ENCODE measurements at regions not wholly inside any gene's neighbourhood (a gene's known extent, or its start where the extent isn't known, plus 50 kb on each side); places are given as distances from the start of the nearest gene placed in this dataset.
"Not testable (repeated sequence)": the region's sequence is repeated elsewhere in the genome, so short reads cannot be mapped to it uniquely, and the experiment has no call there.

DNA sequence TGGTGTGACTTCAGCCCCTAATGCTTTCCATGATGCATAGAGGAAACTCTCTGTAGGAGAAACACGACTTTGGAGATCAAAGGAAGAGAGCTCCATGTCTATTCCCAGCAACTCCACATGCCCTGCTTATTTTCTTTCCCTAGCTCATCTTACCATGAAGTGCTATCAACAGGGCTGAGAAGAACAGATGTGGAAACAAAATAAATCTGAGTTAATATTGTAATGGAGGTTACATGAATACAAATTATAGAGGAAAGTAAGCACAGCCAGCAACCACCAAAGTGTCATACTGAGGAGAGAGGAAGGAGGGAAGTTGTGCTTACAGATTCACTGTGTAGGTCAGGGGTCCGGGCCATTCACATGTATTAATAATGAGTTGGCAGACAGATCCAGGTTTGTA is 157.5 kb downstream of the RFPL4B start:
- no peak for DNase-seq (ENCODE audit: low read depth)

DNA sequence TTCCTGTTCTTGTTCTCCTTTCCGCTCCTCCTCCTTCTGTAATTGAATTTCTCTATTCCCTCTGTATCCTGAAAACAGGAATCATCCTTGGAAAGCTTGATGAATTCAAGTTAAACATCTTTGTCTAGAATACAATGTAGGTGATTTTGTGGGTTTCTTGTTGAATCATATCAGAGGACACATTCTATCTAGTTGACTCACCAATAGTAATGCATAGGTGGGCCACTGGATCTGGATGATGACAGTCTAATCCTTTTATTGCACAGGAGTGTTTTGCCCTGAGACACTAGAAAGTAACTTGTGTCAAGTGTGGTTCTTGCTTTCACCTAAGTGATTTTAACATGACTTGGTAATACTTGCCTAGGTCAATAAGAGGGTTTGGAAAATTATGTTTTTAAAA is 164.3 kb downstream of the RFPL4B start:
- DNase-seq (ENCODE audit: low read depth), result peak; percentile 48

DNA sequence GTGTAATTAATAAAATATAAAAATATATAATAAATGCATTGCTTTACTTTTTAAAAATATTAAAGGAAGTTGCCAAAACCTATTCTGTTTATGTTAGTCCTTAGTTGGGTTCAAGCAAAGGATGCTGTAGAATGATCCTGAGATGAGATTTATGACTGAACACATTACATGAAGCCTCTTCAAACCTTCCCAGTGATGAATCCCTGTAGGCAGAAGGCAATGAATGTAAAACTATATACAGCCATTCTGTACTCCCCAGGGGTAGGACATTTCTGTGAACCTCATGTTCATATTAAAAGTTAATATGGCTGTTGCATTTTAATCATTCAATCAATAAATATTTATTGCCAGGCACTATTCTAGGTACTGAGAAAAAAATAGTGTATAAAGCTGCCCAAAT is 166.0 kb downstream of the RFPL4B start:
- no peak for DNase-seq (ENCODE audit: low read depth)

DNA sequence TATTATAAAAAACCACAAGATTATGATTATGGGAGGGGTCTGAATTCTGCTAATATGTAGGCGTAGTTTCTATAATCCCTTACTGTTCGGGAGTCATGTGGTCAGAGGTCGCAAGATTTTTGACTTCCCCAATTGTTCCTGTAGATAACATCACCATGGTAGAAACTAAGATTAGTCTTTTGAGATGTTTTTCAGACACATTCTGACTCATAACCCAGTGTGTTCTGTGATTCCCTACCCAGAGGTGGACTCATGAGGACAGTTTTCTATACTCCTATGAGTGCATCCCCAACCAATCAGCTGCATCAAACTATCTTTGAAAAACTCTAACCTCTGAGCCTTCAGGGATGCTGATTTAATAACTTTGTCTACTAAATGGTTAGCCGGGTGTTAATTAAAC is 175.5 kb downstream of the RFPL4B start:
- DNase-seq (ENCODE audit: low read depth), result no peak

DNA sequence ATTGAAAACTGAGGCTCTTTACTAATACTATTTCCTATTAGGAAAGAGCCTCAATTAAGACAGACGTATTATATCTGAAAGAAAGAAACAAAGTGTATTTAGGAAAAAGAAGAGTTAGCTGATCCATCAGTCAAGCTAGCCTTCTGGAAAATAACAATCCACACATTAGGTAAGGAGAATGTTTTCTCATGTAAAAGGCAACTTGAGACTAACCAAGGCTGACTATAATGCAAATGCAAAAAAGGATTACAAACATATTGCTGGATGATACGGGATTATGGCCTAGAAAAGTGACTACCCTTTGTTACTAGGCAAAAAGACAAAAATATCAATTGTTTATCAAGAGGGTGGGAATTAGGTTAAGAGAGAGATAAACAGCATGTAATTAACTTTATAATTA is 176.9 kb downstream of the RFPL4B start:
- DNase-seq (ENCODE audit: low read depth), result no peak

DNA sequence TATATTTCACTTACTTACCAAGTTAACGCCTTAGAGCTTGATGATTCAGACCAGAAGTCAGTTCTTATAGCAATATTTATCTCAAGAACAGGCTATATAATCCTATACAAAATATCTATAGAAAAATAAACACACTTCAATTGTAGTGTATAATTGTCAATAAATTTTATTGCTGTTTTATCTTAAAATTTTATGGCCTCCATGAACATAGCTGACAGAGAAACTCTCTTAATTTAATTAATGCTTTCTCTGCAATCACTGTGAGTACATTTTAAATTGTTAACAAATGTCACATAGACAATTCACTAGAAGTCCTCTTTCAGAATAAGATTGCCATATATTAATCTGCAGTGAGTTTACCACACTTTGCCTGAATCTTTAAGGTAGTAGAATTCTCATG is 178.6 kb downstream of the RFPL4B start:
- DNase-seq (ENCODE audit: low read depth), result no peak

DNA sequence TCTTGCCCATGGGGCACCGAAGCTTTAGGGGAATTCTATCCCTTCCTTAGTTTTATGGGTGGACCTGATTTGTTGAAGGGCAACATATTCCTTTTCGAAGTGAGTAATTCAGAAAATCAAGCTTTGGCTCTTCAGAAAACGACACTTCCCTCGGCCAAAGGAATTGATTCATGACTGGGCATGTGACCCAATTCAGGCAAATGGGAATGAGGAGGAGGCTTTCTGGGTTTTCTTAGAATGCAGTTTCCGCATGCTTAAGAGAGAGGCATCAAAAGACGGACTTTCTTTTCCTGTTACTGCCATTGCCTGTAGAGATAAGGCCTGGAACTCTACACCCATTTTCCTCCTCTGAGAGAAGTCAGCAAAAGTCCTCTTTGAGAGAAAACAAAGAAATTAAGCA is 179.5 kb downstream of the RFPL4B start:
- no peak for DNase-seq (ENCODE audit: low read depth)

DNA sequence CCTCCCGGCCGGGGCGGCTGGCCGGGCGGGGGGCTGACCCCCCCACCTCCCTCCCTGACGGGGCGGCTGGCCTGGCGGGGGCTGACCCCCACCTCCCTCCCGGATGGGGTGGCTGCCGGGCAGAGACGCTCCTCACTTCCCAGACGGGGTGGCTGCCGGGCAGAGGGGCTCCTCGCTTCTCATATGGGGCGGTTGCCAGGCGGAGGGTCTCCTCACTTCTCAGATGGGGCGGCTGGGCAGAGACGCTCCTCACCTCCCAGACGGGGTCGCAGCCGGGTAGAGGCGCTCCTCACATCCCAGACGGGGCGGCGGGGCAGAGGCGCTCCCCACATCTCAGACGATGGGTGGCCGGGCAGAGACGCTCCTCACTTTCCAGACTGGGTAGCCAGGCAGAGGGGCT is 181.2 kb downstream of the RFPL4B start:
- not testable (repeated sequence) for DNase-seq (ENCODE audit: low read depth)

DNA sequence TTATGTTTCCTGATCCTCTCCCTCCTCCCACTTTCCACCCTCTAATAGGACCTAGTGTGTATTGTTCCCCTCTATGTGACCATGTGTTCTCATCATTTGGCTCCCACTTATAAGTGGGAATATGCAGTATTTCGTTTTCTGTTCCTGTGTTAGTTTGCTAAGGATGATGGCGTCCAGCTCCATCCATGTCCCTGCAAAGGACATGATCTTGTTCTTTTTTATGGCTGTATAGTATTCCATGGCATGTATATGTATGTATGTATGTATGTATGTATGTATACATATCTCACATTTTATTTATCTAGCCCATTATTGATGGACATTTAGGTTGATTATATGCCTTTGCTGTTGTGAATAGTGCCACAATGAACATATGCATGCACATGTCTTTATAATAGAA is 188.7 kb downstream of the RFPL4B start:
- no peak for DNase-seq (ENCODE audit: low read depth)

DNA sequence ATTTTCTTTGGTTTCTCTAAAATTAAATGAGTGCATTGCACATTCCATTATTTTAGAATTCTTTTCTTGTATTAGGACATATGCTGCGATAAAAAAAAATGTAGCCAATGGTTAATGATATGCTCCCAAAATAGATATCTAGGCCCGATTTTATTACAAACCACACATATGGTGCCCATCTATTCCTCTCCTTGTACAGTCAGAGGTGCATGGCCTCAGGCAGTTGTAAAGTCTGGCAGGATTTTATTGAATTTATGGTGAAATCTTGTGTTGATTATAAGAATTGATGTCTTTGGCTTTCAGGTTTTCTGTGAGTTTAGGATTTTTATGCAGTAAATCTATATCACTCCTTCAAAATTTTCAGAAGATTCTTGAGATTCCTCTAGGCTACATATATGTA is 192.2 kb downstream of the RFPL4B start:
- no peak for DNase-seq (ENCODE audit: low read depth)

DNA sequence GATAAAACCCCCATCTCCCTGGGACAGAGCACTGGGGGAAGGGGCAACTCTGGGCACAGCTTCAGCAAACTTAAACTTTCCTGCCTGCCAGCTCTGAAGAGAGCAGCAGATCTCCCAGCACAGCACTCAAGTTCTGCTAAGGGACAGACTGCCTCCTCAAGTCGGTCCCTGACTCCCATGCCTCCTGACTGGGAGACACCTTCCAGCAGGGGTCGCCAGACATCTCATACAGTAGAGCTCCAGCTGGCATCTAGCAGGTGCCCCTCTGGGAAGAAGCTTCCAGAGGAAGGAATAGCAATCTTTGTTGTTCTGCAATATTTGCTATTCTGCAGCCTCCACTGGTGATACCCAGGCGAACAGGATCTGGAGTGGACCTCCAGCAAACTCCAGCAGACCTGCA is 194.7 kb downstream of the RFPL4B start:
- not testable (repeated sequence) for DNase-seq (ENCODE audit: low read depth)

DNA sequence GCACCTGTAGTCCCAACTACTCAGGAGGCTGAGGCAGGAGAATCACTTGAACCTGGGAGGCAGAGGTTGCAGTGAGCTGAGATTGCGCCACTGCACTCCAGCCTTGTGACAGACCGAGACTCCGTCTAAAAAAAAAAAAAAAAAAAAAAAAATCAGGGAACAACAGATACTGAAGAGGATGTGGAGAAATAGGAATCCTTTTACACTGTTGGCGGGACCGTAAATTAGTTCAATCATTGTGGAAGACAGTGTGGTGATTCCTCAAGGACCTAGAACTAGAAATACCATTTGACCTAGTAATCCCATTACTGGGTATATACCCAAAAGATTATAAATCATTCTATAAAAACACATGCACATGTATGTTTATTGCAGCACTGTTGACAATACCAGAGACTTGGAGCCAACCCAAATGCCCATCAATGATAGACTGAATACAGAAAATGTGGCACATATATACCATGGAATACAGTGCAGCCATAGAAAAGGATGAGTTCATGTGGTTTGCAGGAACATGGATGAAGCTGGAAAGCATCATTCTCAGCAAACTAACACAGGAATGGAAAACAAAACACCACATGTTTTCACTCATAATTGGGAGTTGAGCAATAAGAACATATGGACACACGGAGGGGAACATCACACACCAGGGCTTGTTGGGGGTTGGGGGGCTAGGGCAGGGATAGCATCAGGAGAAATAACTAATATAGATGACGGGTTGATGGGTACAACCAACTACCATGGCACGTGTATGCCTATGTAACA is 200.4 kb downstream of the RFPL4B start:
- DNase-seq (ENCODE audit: low read depth), result not testable (repeated sequence)

DNA sequence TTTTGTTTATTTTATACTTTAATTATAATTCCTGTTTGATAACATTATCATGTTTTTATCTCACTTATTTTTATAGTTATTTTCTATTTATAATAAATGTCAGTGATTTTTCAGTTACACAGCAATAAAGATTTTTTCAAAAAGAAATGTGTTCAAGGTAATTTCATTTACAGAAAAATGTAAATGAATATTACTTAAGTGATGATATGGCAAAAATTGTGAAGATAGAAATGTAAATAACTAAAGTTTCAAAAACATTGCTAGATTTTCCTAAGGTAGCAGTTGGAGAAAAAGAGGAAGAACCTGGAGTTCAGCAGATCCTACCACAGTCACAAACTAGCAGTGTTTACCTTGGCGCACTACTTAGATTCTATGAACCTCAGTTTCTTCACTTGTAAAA is 202.6 kb downstream of the RFPL4B start:
- no peak for DNase-seq (ENCODE audit: low read depth)

DNA sequence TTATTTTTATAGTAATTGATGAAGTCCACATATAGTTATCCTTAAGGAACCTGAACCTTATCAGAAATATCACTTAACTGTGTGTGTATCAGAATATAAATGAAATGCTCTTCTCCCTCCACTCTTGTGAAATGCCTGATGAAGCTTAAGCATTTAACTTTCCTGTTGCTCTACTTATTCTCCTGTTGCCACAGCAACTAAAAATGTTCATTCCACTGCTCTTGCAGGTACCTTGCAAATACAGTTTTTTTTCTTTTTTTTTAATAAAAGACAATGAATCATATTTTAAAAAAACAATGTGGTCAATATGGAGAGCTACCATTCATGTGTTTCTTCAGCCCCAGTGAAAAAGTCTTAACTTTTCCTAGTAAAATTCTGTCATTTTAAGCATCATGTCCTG is 210.3 kb downstream of the RFPL4B start:
- DNase-seq (ENCODE audit: low read depth), result no peak

DNA sequence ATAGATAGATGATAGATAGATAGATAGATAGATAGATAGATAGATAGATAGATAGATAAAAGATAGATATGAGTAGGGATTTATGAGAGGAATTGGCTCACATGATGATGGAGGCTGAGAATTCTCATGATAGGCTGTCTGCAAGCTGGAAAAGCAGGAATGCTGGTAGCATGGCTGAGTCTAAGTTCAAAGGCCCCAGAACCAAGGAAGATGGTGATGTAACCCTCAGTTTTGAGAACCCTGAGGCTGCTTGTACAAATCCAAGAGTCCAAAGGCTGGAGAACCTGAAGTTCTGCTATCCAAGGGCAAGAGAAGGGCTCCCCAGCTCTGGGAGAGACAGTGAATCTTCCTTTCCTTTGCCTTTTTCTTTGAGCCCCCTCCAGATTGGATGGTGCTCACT is 210.8 kb downstream of the RFPL4B start:
- DNase-seq (ENCODE audit: low read depth), result no peak

DNA sequence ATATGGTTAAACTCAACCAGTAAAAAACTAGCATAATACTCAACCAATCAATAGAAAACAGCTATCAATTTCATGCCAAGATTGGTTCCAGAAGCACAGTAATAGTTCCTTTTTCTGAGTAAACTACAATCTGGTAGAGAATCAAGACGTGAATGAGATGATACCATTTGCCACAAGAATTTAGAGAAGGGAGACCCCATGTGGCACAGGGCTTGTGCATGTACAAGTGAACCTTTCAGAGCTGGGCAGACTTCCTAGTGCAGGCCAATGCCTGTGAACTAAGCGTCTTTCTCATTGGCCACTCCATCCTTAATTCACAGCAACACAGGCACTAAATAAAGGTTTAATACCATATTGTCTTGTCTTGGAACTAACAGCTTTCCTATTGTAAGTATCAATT is 213.5 kb downstream of the RFPL4B start:
- no peak for DNase-seq (ENCODE audit: low read depth)

DNA sequence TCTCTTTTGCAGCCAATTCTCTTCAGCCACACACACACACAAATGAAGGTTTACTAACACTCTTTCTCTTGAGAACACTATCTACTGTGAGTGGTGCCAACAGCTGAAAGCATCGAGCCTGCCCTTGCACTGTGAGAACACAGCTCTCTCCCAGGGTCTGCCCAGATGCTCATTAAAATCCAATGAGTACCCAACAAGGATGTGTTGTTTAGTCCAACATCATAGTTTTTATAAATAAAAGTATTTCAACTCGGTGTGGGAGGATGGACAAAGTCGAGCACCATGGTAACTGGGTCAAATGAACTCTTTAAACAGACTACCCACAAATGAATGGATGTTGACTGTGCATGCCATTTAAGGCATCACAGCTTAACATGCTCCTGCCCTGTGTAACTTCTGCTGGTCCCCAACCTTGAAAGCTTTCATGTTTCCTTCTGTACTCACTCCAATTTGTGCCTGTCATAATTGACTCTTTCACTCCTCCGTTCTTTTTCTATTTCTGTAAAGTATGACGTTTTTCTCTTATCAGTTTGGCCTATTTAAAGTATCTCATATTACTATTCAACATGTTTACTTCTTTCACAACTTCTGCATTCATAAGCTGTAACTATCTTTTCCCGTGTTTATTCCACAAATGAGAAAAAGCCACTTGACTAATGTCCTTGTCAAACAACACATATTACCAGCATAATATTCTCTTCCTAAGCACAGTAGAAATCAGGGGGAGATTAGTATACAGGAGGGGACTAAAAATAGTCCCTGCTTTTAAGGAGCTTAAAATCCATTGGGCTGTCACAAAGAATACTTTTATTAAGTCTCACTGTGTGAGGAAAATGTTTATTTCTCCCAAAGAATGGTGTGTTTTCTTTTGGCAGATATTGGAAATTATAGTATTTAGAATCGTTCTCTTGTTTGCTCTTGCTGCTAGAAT is 215.4 kb downstream of the RFPL4B start:
- no peak for DNase-seq (ENCODE audit: low read depth)

DNA sequence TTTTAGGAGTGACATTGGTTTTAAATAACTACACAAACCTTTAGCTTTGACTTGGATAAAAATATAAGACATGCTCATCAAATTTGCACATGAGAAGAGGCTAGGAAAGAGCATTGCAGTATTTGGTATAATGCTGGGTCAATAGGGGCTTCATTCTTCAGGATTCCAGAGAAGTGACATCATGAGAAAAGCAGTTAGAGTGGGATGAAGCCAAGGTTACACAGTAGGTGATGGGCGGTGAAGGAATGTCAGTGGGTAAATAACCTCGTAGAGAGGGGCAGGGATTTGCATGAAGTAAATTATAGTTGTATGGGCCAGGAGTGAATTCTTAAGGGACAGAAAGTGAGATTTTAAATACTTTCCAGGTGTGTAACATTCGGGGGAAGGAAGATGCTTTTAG is 216.2 kb downstream of the RFPL4B start:
- DNase-seq (ENCODE audit: low read depth), result peak; percentile 76

DNA sequence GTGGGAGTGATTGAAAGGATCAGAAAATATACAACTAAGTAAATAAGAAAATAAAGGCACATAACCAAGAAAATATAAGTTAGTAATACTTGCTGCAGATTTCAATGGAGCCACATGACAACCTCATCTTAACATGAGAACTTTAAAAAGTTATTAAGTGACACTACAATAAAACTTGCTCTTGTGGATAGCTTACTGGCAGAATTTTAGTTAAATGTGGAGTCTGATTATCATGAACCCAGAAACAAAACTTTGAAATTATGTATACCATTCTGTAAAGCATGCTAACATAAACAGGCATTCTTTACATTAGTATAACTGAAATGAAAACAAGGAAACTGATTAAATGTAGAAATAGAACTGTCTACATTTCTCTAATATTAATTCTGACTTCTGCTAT is 220.9 kb downstream of the RFPL4B start:
- no peak for DNase-seq (ENCODE audit: low read depth)

DNA sequence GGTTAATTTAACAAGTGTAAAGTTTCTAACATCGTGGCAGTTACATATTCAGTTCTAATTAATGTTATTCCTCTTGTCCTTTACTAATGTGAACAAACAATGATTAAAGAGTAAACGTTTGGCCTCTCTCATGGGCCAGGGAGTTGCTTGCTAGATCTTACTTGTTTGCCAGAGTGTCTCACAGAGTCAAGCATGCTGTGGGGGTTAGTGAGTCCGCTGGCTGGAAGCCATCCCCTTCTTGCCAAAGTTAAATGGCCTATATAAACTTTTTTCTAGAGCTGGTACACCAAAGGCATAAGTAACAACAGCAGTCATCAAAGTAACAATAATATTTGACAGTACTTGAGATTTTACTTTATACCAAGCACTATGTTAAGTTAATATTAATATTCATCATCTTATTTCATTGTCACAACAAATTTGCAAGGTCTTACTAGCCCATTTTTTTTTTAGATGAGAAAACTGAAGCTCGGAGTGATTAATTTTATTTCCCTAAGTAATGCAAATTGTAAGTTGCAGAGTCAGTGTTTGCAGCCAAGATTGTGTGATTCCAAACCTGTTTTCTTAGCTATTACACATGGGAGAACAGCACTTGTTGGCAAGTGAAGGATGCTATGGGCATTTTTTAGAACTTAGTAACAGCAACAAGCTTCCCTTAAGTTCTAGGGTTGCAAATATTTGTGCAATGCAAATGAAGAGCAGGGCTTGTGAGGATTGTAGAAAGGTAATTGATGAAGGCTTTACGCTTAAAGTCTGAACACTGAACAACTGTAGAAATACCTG is 224.5 kb downstream of the RFPL4B start:
- DNase-seq (ENCODE audit: low read depth), result no peak

DNA sequence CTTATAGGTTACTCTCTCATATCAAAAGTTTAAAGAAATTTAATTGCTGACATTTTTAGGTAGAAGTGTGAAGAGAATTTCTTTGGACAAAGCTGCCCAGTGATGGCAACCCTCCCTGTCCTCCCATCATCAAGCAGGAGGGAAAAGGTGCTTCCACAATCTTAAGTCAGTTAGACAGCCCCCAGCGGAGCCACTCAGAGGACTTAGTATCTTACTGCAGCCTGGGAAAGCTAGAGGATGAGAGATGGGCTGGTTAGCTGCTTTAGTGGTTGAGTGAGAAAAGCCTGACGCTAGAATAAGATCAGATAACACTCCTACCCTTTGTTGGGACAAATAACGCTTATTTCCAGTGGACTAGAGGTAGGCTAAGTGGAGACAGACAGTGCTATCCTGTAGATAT is 227.1 kb downstream of the RFPL4B start:
- DNase-seq (ENCODE audit: low read depth), result no peak

DNA sequence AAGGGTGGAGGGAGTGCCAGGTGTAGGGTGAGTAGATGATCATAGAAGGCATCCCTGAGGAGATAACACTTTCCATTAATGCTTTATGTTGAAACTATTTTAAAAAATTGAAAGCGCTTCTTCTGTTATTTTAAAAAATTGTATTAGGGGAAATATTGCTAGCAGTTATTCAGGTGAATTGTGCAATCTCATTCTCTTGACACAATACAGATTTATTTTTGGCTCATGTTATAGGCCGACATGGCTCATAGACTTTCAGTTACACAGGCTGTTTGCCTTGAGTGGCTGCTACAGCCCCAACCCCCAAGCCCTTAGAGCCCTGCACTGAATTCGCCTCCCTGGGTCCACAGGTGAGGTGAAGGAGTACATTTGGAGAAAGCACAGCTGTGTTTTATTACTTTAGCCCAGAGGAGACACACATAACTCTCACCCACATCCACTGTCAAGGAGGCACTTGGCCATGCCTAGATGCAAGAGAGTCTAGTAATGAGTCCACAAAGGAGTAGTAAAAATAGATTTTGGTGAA is 228.2 kb downstream of the RFPL4B start:
- no peak for DNase-seq (ENCODE audit: low read depth)
